HK-2 (cell line): ENCODE measurements at regions not wholly inside any gene's neighbourhood (a gene's known extent, or its start where the extent isn't known, plus 50 kb on each side); places are given as distances from the start of the nearest gene placed in this dataset.
"Not testable (repeated sequence)": the region's sequence is repeated elsewhere in the genome, so short reads cannot be mapped to it uniquely, and the experiment has no call there.

ENCODE experiments used
- DNase-seq: peaks from one replicate; pipeline ENCODE4 v3.0.0-alpha.2; 2018; ENCODE audit not compliant: unreplicated experiment

- DNase-seq = no peak
These were observed 113.3 kb upstream of the FAT3 start for GRCh38 chr11:92111287-92111686.

- no peak for DNase-seq
These were observed 115.2 kb upstream of the FAT3 start for GRCh38 chr11:92109466-92109865.

- no peak for DNase-seq
These were observed 117.3 kb upstream of the FAT3 start for GRCh38 chr11:92107331-92107730.

GRCh38 chr11:92104349-92104748 is 120.3 kb upstream of the FAT3 start:
- DNase-seq = no peak

DNA sequence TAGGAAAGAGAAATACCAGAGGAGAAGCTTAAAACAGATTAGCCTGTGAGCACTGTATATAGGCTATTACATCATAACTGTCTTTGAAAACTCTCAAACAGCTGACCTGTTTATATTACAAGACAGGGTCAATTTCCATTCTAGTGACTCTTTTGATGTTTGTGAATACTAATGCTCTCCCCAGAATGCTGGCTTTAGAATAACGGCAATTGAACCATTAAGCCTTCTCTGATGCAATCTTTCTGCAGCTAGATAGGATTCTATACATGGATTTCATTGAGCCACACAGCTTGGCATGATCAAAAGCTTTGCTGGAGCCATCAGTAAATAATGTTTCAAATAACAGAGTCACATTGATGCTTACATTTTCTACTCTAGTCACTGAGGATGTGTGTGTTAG is 122.7 kb upstream of the FAT3 start:
- no peak for DNase-seq

GRCh38 chr11:92099183-92099582 is 125.4 kb upstream of the FAT3 start:
- no peak for DNase-seq

DNA sequence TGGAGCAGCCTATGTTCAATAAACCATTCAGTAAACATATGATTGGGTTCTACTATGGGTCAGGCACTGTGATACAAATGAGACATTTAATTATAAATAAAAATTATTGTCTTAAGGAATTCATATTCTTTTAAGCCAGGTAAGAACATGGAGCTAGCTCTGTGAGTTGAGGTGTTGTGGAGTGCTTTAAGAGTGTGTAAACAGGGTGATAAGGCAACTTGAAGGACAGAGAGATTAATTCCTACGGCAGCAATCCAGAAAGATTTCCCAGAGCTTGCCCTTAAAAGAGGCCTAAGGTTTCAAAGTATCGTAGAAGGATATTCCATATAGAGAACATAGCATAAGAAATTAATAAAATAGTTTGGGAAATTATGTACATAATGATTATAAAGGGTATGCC is 126.4 kb upstream of the FAT3 start:
- no peak for DNase-seq

- no peak for DNase-seq
These were observed 136.7 kb upstream of the FAT3 start for GRCh38 chr11:92087725-92088537.

DNA sequence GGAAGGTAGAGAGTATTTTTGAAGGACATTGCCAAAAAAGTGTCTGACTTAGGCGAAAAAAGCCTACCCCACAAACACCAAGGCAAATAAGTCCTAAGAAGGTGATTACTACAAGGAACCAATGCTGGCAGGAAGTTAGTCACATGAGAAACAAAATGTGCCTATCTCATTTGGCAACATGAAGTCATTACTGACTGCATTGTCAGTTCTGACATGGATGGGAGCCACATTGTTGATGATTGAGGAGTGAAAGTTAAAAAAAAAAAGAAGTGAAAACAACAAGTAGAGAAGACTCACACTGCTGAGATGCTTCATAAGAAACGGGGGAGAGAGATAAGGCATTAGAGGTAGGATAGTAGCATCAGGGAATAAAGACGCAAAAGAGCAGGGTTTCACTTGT is 141.5 kb upstream of the FAT3 start:
- no peak for DNase-seq

DNA sequence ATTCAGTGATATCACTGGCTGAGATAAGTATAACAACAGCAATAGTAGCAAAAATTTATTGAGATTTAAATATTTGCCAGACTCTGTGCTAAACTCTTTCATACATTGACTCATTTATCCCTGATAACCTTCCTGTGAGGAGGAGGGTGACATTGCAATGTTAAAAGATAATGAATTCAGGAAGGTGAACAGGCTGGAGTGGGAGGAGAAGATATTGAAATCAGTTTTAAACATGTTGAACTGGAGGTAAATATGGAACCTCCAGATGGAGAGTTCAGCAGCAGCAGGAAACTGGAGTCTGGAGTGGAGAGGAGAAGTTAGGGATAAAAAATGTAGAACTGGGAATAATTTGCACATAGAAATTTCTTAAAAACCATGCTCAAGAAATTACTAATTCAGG is 142.0 kb upstream of the FAT3 start:
- DNase-seq = no peak

DNA sequence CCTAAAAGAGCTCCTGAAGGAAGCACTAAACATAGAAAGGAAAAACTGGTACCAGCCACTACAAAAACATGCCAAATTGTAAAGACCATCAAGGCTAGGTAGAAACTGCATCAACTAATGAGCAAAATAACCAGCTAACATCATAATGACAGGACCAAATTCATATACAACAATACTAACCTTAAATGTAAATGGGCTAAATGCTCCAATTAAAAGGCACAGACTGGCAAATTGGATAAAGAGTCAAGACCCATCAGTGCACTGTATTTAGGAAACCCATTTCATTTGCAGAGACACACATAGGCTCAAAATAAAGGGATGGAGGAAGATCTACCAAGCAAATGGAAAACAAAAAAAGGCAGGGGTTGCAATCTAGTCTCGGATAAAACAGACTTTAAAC is 150.1 kb upstream of the FAT3 start:
- not testable (repeated sequence) for DNase-seq

GRCh38 chr11:92071660-92072059 is 153.0 kb upstream of the FAT3 start:
- DNase-seq = no peak

GRCh38 chr11:92070026-92070889 is 154.4 kb upstream of the FAT3 start:
- DNase-seq = no peak

DNA sequence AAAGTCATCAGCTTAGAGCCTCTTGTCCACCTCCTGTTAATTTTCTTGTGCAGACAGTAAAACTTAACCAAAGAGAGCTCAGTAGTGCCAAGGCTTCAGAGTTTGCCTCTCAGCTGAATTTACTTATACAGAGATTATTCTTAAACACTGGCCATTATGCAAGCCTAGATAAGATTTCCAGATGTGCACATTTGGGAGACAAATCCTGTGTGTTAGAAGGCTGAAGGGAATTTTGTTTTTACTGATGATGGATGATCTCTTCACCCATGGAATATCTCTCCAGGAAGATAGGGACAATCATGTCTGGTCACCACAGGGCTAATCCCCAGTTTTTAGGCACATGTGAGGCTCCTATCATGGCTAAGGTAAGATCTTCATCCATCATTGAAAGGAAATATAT is 157.6 kb upstream of the FAT3 start:
- DNase-seq = no peak

GRCh38 chr11:92061456-92062062 is 163.1 kb upstream of the FAT3 start:
- DNase-seq = no peak

DNA sequence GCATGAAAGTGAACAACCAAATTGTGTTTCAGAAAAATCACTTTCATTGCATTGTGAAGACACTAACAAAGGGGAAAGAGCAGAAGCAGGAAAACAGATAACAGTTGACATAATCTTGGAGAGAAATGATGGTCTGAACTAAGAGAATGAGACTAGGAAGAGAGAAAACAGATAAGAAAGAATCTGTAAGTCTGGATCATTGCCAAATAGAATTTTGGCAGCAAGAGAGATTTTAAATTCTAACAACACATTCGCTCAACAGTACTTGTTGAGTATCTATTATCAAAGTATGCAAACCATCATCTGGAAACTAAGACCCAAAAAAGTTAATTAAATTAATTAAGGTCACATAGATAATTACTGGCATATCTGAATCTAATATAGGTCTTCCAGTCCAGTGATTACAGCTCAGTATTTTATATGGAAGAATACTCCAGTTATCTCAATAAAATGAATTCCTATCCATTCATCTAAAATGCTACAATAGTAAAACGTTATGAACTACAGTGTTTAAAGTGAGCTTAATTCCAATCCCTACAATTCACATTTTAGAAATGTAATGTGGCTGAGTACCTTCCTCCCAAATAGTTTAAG is 166.7 kb upstream of the FAT3 start:
- no peak for DNase-seq

DNA sequence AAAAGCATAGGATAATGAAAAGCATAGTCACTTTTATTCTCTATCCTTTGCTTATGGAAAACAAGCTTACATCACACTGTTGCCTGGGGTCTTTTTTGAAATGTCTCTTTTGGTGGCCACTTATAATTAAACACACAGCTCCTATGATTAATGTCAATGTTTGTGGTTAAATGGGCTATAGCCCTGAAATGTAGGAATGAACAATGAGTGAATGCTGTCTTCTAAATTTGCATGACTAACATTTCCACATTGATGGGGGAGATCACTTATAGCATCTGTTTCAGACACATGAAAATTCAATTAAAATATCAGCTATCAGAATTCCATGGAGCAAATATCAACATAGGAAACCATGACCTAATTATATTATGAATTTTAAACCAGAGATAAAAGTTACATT is 171.4 kb upstream of the FAT3 start:
- no peak for DNase-seq

- no peak for DNase-seq
These were observed 174.3 kb upstream of the FAT3 start for GRCh38 chr11:92050305-92050704.

GRCh38 chr11:92048415-92048814 is 176.2 kb upstream of the FAT3 start:
- peak; percentile 28 for DNase-seq

DNA sequence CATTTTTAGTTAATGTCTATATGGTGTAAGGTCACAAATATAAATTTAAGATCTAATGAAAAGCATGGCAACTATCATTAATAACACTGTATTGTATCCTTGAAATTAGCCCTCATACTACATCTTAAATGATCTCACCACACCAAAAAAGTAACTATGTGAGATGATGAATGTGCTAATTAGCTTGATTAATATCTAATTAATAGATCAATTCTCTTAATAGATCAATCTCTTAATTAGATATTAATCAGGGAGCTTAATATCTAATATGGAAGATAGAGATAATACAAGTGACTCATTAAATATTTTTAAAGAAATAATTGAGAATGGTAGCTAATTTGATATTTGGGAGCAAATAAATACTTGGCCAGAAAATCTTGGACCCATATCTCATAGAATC is 178.5 kb upstream of the FAT3 start:
- DNase-seq = no peak

GRCh38 chr11:92045301-92045700 is 179.3 kb upstream of the FAT3 start:
- DNase-seq = no peak

- no peak for DNase-seq
These were observed 189.1 kb upstream of the FAT3 start for GRCh38 chr11:92035488-92035887.
